Activated CD8-positive, alpha-beta memory T cell treated with anti-CD3 and anti-CD28 coated beads, Interleukin-2, amount 50 U/mL, for 4 hours (primary cell): ENCODE measurements at regions not wholly inside any gene's neighbourhood (a gene's known extent, or its start where the extent isn't known, plus 50 kb on each side); places are given as distances from the start of the nearest gene placed in this dataset.
A peak's percentile ranks its signal among the peaks of the same experiment; 100 is the strongest.

Experiments
- DNase-seq: peaks from one replicate; pipeline ENCODE4 v3.0.0-alpha.2; 2020

DNA sequence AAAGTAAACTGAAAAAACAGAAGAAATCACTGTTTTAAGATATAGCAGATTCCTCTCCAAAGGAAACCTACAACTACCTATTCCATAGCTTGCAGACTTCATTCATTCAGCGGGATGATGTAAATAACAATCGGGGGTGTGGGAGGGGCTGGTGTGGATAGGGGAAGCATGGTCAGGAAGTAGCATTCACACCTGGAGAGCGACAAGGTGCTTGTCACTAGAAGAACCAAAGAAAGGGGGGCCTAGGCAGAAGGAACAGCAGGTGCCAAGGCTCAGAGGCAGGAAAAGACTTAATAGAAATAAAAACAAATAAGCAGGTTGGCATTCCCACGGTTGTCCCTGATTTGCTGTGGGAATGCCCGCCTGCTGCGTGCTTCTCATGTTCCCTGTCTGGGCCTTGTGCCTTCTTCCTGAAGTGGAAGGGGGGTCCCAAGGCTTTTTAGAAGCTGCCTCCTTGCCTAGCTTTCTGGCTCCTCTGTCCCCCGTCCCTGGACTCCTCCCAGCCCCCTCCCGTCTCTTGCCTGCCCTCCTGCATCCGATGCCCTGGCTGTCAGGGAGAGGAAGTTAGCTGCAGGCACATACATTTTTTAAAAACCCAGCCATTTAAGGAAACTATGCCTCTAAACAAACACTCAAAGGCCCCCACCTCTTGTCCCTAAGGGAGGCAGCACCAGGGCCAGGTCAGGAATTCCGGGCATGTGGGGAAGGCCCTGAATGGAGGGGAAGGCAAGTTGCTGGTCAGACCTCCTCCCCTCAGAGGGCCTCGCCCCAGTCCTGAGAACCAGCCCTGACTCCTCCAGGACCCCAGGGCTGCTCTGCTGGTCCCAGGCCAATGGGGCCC lies 54.7 kb upstream of the PRDM11 start:
- DNase-seq = no peak

DNA sequence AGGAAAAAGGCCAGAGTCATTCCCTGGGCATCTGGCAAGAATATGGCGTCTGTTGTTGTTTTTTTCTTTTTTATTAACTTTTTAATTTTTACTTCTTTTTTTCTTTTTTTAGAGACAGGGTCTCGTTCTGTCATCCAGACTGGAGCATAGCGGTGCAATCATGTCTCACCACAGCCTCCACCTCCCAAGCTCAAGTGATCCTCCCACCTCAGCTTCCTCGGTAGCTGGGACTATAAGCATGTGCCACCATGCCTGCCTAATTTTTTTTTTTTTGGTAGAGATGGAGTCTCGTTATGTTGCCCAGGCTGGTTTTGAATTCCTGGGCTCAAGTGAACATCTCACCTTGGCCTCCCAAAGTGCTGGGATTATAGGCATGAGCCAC lies 54.0 kb upstream of the PRDM11 start:
- DNase-seq = no peak

DNA sequence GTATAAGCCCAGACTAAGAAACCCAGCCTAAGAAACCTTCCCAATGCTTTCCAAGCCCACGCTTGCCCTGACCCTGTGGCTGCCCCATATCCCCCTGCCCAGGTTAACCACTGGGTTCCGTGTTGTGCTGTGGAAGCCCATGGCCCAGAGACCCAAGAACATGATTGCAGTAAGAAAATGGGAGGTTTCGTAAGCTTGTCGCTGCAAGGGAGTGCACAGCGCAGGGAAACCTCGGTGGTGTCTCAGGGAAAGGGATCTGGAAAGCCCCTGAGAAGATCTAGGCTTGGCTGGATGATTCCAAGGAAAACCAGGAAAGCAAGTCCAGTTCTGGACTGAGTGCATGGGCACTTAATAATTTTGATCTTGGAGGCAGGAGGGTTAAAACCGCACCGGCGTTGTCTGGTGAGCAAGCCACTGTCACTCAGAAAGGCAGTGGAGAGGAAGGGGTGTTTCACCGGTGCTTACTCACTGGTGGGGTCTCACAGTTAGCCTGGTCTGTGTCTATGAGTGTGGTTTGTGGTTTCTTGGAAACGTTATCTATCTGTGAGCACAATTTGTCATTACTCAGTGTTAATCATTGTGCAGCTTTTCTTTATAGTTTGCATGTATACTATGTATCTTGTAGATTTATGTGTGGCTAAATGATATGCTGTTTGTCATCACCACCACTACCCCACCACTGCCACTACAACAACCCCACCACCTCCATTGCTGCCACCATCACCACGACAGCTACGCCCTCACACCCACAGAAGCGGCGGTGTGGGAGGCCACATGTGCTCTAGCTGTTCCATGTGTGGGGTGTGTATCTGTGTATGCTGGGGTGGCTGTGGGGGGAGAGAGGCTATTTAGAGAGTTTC lies 53.3 kb upstream of the PRDM11 start:
- peak; percentile 55 for DNase-seq

DNA sequence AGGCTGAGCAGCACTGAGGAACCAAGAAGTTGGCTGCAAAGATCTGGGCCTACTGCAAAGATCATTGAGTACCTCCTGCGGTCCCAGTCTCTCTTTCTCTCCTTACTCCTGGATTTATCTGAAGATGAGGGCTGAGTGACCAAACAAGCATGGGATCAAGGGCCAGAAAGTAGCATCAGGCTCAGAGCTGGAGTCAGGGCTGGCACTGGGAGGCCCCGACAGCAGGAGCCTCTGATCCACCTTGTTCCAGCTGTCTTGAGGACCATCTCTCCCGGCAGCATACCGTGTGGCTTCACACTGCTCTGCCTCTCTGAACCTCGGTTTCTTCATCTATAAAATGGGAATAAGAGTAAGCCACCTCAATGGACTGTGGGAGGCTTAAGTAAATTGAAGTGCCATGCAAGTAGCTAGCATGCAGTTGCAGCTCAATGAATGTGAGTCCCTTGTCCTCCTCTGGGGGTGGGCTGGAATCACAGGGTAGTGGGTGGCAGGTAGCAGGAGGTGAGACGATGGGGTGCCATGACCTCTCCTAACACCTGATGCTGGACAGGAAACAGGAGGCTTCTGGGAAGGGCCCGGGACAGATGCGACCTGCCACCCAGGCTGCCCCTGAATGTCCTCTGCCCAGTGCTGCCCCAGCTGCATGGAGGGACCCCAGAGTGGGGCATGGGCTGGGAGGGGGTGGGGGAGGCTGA lies 52.5 kb upstream of the PRDM11 start:
- no peak for DNase-seq

DNA sequence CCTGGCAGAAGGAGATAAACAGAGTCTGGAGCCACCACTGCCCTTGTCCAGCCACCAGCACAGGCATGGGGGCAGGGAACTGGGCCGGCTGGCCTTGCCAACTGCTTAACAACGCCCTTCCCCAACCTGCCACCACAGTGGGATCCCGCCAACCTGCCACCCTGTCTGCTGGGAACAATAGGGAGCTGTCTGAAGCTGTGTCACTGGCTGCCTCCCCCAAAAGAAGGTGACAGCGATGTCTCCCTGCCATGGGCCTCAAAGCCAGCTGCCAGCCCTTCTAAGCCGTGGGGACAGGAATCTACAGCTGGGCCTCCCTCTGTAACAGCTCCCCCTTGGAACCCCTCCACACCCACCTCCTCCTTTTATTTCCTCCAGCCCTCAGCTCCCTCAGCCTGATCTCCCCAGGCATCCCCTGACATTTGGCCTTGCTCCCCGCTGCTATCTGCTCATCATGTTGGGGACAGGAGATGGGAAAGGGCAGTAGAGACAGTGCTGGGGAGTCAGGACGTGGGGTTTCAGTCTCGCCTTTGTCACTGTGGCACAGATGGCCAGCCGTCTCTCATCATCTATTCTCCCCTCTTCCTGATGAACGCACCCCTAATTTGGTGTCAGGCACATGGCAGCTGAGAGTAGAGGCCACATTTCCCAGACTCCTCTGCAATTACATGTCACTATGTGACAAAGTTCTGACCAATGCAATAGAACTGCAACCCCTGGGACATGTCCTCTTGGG lies 51.3 kb upstream of the PRDM11 start:
- no peak for DNase-seq

DNA sequence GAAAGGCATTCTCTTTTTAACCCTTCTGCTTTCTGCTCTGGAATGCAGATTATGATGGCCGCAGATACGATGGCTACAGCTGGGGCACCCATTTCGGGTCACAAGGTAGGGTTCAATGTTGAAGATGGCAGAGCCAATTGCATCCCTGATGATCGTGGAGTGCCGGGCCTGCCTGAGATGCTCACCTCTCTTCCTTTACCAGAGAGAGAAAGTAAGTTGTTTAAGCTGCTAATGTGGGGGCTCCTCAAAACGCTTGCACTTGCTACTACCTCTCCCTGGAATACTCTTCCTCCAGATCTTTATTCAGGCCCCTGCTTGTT lies 50.8 kb upstream of the PRDM11 start:
- DNase-seq = no peak

DNA sequence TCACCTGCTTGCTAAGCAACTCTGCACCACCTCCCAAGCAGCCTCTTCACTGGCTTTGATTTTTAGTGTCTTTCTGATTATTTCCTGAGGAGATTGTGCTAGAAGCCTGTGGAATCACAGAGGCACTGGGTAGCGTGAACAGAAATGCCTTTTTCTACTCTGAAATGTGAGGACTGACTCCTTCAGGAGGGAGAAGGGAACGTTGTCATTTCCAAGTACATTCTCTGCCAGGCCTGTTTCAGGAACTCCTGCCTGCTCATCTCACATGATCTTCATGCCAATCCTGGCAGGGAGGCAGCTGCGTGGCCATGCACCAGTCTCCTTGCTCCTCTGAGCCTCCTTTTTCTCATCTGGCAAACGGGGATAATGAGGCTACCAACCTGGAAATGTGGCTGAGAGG lies 49.8 kb upstream of the PRDM11 start:
- no peak for DNase-seq
